Erythroblast (primary cell): ENCODE measurements at regions not wholly inside any gene's neighbourhood (a gene's known extent, or its start where the extent isn't known, plus 50 kb on each side); places are given as distances from the start of the nearest gene placed in this dataset.

Experiments
- GATA1 ChIP-seq: IDR thresholded peaks from 2 replicates; pipeline ENCODE4 v1.6.1; 2011; ENCODE audit warnings: low read depth, mild to moderate bottlenecking, control low read depth, low read length, moderate library complexity
- POLR2A ChIP-seq: IDR thresholded peaks from 2 replicates; pipeline ENCODE4 v1.6.1; 2011; ENCODE audit warnings: mild to moderate bottlenecking, low read length

GRCh38 chr10:44723619-44724325, 187.4 kb upstream of the TMEM72 start:
- TF ChIP-seq POLR2A = no peak
- no peak for TF ChIP-seq GATA1
